Sigmoid colon (tissue), 4 donors: ENCODE measurements at regions not wholly inside any gene's neighbourhood (a gene's known extent, or its start where the extent isn't known, plus 50 kb on each side); places are given as distances from the start of the nearest gene placed in this dataset.

Experiments
- EP300 ChIP-seq, 4 donors: sonication (generic); formaldehyde crosslinking; IDR thresholded peaks; one replicate each; pipeline ENCODE4 v1.6.1; 2017; ENCODE audit warnings: antibody characterized with exemption in 4 of 4
- POLR2A ChIP-seq, 2 donors: fragments of 450-650 bp; IDR thresholded peaks; one replicate each; pipeline ENCODE4 v1.6.1; 2016; ENCODE audit warnings: antibody characterized with exemption in 2 of 2, mild to moderate bottlenecking in 2 of 2, moderate library complexity in 2 of 2
- POLR2AphosphoS5 ChIP-seq, 4 donors: sonication (generic); formaldehyde crosslinking; IDR thresholded peaks; one replicate each; pipeline ENCODE4 v1.6.1; 2017; ENCODE audit warnings: antibody characterized with exemption in 4 of 4
- TF ChIP-seq, protein P1 (sequence below), 4 experiments: fragments of 450-650 bp in 3 of 4; fragments of 200-600 bp in 1 of 4; IDR thresholded peaks; one replicate each; pipeline ENCODE4 v1.5.1; 2016 to 2019; ENCODE audit warnings: antibody characterized with exemption in 4 of 4, mild to moderate bottlenecking in 3 of 4, moderate library complexity in 2 of 4

DNA sequence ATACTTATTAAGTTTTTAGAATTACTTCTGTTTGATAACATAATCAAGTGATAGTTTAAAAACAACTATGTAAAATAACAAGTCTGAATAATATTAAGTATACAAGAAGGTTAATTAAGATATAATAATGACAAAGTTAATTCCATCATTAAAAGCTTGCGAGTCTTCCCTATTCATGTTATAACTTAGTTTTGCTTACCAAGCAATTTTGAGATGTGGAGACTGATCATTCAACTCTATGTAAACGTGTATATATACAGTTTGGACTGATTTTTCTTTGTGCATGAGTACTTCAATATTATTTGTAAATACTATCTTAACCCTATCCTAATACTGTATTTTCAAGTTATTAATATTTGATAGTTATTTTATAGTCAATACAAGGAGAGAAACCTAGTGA lies 870.9 kb downstream of the GBE1 start:
- TF ChIP-seq POLR2AphosphoS5 (IDR thresholded peaks at IDR 0.05) (no peak), EP300 (IDR thresholded peaks at IDR 0.05) (no peak), POLR2A (IDR thresholded peaks at IDR 0.05) (no peak)
- TF ChIP-seq, protein P1, sequence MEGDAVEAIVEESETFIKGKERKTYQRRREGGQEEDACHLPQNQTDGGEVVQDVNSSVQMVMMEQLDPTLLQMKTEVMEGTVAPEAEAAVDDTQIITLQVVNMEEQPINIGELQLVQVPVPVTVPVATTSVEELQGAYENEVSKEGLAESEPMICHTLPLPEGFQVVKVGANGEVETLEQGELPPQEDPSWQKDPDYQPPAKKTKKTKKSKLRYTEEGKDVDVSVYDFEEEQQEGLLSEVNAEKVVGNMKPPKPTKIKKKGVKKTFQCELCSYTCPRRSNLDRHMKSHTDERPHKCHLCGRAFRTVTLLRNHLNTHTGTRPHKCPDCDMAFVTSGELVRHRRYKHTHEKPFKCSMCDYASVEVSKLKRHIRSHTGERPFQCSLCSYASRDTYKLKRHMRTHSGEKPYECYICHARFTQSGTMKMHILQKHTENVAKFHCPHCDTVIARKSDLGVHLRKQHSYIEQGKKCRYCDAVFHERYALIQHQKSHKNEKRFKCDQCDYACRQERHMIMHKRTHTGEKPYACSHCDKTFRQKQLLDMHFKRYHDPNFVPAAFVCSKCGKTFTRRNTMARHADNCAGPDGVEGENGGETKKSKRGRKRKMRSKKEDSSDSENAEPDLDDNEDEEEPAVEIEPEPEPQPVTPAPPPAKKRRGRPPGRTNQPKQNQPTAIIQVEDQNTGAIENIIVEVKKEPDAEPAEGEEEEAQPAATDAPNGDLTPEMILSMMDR (IDR thresholded peaks at IDR 0.05) = no peak
